GM21723 (cell line): ENCODE measurements at regions not wholly inside any gene's neighbourhood (a gene's known extent, or its start where the extent isn't known, plus 50 kb on each side); places are given as distances from the start of the nearest gene placed in this dataset.

Experiments
- ATAC-seq: cut with Tn5 transposase; IDR thresholded peaks from one replicate; pipeline ENCODE4 v1.9.1; 2021; ENCODE audit warnings: mild to moderate bottlenecking, moderate library complexity; ENCODE audit not compliant: unreplicated experiment

DNA sequence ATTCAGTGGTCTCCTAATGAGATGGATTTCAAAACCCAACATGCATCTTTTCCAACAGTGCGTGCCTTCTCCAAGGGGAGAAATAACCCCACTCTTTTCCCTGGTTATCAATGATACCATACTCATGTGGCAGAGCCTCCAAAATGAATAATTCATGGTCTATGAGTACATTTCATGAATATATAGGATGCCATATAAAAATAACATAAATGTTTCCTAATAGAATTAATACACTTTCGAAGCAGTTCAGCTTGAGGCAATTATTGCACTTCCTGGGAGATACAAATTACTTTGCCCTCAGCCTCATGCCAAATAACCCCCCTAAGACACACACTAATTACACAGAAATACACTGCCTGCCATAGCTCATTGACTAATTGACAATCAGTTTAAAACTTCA lies 318.6 kb downstream of the ZSWIM6 start:
- ATAC-seq = no peak

DNA sequence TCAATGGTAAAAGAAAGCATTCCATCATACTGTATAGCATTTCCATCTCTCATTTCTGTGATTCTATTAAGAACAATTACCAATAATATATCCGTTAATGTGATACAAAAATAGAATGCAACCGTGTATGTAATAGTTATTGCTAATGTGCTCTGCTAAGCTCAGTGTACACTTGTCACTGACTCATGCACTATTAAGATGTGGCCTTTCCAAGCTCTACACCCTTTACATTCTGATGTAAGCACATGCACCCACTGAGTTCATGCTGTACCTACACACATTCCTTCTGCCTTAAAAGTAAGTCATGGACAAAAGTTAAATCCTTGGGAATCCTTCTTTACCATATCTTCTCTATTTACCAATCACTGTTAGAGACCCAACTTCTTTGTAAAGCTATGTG lies 319.1 kb downstream of the ZSWIM6 start:
- ATAC-seq = no peak

DNA sequence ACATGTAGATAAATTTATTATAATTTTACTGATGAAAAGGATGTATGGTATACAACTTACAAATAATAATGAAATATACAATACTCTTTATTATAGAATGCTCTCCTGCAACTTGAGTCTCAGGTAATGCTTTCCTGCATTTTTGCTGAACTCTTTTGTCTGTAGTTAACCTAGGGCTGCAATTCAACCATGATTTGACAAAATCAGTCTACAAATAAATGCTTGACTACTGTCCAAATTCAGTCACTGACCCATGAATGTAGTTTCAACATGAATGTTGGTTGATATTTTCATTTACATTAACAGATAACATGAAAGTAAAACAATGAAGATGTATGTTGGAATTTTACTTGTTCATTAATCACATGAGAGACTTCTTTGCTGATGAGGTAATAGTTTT lies 320.9 kb downstream of the ZSWIM6 start:
- no peak for ATAC-seq

DNA sequence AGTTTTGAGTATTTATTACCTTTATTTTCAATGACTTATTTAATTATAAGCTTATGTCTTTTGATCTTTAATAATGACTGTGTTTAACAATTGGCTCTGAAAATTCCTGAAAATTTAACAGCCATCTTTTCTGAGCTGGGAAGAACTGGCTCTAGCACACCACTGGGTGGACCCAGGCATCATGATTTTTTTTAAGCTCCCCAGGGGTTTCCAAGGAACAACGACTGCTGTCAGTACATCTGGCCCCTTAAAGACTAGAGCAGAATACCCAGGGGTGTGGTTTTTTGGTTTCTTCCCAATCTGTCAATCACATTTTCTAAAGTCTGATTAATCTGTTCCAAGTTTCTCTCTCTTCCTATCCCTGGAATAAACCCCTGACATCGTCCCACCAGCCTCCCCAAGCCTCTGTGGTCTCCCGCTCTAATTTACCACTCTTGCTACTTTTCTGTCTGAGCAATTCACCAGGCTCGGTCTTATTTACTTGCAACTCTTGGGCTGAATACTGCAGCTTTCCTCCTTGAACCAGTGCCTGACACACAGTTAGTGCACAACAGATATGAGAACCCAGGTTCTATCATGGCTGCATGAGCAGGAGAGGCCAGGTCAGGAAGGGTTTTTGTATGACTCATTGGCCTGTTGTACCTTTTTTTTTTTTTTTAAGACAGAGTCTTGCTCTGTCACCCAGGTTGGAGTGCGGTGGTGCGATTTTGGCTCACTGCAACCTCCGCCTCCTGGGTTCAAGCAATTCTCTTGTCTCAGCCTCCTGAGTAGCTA lies 321.9 kb downstream of the ZSWIM6 start:
- no peak for ATAC-seq

DNA sequence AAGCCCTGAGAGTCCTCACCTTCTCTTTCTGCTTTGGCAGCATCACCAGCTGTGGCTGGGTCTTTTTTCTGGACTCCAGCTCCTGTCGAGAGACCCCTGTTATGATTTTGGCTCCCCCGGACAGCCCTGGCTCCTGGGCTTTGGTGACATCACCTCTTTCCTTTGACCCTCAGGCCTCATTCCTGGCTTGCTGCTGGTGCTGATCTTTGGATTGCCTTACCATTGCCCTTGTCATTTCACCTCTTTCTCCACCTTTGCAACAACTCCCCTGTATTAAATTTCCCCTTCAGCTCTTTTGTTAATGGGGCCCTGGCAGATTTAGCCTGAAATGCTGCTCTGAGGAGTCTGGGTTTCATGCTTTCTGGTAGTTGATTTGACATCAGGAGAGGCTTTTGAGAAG lies 322.8 kb downstream of the ZSWIM6 start:
- ATAC-seq = no peak

DNA sequence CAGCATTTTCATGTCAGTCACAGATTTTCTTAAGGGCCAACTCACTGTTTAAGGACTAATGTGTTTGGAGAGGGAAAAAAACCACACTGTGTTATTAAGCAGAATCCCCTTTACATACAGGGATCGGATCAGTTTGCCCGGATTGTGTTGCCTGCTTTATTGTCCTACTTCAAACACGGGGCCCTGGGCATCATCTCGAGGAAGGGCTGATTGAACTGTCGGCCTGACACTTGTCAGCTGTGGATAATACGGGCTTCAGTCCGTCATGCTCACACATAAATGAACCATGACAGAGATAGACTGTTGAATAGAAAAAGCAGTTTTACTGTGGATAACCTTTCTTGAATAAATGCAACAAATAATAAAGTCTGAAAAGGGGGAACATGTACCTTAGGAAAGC lies 325.0 kb downstream of the ZSWIM6 start:
- ATAC-seq = no peak

DNA sequence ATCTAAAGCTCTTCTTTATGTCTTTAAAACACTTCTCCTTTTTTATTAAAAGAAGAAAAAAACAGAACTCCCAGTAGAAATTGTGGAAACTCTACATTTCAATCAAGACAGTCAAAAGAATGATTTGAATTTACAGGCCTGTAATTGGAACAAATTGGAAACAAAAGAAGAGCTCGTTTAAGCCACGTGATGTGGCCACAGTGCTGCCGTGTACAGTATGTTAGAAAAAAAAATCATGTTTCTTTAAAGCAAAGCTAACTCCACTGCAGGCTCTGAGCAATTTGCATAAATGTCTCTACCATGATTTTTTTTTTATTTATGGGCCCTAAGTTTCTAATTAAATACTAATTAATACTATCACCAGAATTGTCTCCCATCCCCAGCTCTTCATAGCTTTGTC lies 325.6 kb downstream of the ZSWIM6 start:
- no peak for ATAC-seq

DNA sequence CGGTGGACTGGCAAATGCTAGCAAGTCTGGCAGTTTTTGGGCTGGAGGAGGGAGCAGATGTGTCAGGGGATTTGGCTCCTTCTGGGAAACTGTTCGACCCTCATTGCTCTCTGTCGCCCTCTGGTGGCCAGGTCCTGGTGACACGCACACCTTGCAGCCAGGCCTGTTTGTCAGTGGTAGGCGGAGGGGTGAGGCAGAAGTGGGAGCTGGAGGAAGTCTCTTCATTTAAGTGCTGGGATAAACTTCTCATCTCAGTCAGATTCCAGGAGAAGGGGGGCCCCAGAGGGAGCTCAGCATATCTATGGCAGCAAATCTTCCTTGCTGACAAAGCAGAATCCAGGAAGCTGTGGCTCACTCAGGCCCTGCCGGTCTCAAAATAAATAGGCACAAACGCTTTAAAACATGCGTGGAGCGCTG lies 326.5 kb downstream of the ZSWIM6 start:
- peak; percentile 89 for ATAC-seq

DNA sequence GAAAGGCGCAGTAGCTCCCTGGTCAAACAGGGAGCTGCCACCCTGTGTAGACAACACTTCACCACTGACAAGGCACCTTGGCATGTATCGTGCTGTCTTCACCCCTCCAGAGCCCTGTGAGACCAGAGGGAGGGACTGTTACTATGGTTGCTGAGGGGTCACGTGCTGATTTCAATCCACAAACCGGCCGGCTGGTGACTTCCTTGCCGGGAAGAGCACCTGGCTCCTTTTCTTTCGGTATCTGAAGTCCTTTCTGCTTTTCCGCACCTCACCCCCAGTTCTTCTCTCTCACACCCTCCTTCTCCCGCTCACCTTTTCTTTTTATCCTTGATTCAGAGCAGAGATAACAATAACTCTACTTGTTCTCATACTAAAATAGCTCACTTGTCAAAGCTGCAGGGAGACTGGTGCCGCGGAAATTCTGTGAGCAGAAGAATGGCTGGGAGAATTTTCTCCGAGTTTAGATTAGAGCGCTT lies 327.2 kb downstream of the ZSWIM6 start:
- ATAC-seq = no peak

DNA sequence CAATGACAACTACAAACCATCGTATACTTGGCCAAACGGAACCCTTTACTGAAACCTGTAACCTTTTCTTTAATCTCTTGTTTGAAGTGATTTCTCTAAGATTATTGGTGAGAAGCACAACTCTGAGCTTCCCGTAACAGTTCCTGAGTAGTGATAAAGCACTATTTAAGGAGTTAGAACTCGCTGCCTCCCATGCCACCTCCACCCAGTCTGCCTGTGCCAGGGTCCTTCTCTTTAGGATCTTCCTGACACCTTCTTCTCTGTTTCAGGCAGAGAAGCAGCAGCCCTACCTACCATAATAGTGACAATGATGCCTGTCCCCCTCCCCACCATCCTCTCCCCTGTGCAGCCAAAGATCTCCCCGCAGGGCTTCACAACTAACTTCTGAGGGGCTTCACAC lies 330.6 kb downstream of the ZSWIM6 start:
- no peak for ATAC-seq

DNA sequence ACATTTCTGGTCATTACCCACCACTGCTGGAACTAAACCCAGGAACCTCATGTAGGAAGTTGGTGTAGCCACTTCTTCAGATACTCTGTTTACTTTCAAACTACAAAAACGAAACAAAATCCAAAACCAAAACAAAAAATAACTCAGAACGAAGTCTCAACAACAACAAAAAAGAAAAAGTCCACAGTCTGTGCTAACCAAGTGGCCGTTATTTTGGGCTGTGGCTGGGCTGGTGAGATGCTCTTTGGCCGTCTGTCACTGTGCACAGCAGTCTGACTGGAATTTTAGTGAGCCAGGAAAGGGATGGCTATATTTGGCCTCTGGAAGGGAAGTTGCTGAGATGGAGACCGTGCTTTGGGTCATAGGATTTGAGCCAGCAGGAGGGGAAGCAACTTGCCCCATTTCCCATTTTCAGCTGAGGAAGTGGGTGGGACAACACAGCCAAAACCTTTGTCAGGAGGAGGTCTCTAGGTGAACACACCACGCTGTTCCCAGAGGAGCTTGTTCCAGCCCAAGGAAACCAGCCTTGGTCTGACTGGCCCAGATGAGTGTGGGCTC lies 334.1 kb downstream of the ZSWIM6 start:
- peak; percentile 49 for ATAC-seq

DNA sequence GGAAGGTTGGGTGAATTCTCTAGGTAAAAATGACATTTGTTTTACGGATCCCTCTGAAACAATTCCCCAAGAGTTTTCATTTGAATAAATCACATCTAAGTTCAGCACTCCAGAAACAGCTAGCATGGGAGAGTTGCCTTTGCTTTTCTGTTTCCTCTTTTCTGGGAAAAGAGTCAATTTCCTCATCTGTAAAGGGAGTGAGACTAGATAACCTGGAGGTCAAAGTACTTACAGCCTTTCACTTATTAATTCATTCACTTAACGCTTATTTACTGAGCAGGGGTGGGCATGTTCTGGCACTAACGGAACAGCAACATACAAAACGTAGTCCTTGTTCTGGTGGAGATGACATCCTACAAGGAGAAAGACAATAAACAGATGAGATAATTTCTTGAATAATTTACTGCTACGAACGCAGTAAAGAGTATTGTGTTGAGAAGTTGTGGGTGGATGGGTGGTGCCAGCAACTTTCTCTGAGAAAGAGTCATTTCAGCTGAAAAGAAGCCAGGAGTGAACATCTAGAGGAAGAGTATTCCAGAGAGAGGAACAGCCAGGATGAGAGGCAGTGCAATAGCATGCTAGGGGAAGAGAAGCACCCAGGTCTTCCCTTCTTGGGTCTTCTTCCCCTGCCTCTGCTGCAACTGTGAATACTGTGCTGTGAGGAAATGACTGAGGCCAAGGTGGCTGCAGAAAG lies 335.6 kb downstream of the ZSWIM6 start:
- no peak for ATAC-seq

DNA sequence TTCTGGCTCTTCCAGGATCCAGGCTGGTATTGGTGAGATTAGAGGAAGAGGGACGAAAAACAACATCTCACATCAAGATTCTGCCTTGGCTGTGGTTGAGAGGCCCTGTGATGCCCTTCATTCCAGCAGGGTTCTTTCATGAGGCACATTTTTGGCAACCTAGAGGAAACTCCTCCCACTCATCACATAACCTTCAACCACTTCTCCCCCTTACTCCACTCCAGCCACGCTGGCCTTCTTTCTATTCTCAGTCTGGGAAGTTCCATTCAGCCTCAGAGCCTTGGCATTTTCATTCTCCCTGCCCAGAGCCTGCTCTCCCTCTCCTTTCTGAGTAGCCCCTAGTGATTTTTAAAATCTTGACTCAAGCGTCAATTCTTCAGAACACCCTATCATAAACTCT lies 337.5 kb downstream of the ZSWIM6 start:
- no peak for ATAC-seq

DNA sequence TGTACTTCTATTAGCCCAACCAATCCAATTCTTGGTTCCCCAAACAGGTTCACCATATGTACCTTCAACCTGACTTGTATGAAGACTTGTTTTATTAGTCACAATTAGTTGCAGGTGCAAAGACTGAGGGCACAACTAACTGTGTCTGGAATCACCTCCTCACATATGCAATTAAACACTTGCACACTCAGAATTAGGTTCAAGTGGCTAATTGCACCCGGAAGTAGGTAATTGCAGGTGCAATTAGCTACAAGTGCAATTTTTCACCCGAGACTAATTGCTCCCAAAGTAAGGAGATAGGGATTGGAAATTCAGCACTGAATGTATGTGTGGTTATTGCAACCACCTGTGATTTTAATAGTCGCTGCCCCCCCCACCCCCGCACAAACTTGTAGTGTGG lies 338.9 kb downstream of the ZSWIM6 start:
- ATAC-seq = no peak

DNA sequence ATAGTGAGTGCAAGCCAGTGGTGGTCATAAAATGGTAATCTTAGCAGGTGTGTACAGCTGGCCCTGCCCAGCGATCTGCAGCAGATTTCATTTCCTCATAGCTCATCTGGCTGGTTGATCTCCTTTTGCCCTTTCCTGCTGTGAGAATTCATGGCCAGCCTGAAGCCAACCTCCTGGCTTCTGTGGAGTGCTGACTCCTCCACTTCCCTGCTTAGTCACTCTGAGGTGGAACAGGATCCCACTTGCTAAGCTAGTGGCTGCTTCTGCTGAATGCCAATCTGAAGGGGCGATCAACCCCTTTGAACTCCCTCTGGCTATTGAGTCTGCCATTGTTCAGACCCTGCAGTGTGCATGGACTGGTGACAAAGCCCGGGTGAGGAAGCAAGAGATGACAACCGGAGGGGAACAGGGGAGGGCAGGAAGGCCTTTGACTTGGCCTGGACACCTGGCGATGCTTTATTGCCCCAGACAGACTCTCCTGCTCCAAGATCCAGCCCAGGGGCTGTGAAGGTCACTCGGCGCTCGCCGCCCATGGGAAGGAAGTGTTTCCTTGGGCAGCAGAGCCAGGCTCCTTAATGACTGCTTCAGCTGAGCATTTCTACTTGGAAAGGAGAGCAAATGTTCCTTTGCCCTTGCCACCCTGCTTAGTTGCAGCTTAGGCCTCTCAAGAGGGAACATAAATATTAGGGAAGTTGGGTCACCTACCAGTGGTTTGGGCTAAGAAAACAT lies 341.1 kb downstream of the ZSWIM6 start:
- no peak for ATAC-seq

DNA sequence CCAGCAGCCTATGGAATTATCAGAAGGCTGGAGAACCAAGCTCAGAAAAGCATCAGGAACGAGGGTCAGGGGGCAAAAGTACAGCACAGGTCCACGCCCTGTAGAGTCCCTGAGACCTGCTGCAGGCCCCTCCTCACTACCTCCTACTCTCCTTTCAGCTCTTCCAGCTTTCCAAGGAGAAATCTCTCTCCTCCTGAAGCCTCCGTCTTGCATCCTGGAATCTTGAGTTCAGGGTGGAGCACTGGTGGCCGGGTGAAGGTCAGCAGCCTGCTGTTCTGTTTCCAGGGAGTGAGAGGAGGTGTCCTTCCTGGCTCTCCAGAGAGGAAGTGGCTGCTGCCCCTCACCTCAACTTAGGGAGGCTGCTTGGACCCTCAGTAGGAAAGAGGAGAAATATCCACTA lies 342.3 kb downstream of the ZSWIM6 start:
- ATAC-seq = no peak

DNA sequence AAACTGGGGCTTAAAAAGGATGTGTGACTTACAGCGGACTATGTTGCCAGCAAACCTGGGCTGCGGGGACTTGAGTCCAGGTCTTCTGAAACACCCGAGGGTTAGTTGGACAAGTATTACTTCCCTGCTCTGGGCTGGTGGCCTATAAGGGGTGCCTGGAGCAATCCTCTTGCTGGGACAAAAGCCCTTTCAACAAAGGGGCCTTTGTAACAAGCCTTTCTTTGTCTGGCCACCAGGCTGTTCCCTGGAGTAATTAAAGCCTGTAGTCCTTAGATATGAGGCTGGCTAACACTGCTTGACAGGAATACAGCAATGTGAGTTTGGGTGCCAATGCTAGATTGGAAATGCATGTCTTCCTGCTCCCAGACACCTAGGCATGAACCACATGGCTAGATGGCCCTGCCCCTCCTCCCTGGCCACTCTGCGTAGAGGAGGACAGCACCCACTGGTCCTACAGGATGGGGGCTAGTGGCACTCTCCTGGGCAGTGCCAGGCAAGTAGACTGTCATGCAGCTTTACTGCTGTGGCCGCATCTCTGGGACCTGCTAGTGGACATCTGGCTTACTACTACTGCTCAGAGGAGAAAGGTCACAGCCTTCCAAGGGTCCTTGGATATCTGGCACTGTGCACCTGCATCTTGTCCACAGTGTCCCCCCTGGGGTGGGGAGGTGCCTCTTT lies 343.1 kb downstream of the ZSWIM6 start:
- no peak for ATAC-seq

DNA sequence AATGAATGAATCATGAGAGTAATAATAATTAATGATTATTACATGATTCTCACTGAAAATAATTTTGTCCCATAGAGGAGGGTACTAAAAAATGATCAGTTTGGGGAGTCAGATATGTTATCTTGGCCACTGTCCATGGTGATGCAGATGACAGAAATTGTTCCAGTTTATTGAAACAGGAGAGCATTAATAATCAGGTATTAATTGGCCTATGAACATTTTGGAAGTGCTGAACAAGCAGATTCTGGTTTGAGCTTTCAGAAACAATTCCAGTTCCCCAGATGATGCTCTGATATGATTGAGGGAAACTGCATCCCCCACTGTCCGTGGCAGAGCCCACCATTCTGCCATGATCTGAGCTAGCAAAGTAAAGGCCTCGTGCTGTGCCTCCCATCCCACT lies 345.2 kb downstream of the ZSWIM6 start:
- ATAC-seq = no peak

DNA sequence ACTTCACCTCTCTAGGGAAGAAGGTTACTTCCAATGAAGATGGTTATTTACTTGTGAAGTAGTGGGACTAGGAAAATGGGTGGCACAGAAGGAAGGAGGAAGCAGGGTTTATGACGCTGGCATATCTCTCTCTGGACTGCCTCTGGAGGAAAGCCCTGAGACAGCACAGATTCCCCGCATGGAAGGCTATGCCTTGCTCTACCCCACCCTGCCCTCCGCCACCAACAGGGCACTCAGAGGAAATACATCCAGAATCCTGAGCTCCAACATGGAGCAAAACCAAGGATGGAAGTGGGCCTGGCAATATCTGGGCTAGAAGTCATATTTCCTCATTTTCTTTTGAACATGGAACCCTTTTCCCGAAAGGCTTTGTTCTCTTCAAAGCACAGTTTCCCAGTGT lies 346.9 kb downstream of the ZSWIM6 start:
- ATAC-seq = no peak

DNA sequence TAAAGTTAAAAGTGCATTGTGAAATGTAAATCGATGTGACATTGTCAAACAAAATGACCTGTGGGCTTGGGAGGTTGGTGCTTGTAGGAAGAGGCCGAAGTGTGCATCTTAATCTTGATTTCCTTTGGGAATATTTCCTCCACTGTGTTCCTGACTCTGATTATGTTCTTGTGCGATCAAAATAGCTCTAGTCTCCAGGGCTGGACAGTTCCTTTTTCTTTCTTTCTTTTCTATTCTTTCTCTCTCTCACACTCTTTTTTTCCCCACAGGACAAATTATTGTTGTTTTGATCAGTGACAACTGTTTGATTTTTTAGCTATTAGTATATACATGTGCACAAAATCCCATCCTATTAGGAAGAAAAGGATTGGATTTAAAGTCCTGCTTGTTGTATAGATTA lies 347.5 kb downstream of the ZSWIM6 start:
- ATAC-seq = no peak

DNA sequence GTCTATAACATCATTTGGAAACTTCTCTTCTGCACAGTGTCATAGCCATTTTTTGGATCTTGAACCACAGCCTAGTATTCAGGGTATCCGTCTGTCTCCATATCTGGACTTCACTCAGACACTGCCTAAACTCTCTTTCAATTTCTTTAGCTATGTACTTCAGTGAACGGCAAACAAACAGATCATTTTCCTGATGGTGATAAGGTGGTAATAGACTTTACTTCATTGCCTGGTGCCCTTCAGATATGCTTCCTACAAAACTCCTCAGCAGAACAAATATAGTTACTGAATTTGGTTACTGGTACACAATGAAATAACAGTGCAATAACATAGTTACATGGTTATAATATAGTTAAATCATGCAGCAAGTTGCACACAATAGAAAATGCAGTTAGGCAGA lies 348.2 kb downstream of the ZSWIM6 start:
- ATAC-seq = no peak
